GM06990 (cell line): ENCODE measurements at regions not wholly inside any gene's neighbourhood (a gene's known extent, or its start where the extent isn't known, plus 50 kb on each side); places are given as distances from the start of the nearest gene placed in this dataset.
"Not testable (repeated sequence)": the region's sequence is repeated elsewhere in the genome, so short reads cannot be mapped to it uniquely, and the experiment has no call there.

Experiments
- DNase-seq: peaks from one replicate; pipeline ENCODE4 v3.0.0-alpha.2; 2011; ENCODE audit not compliant: insufficient read length; ENCODE audit errors: extremely low read depth
- H3K27me3 ChIP-seq: replicated peaks from 2 replicates; pipeline ENCODE4 v1.6.0; 2011; ENCODE audit warnings: low read length; ENCODE audit not compliant: control insufficient read depth, insufficient read depth
- H3K36me3 ChIP-seq: 2 replicates; pipeline ENCODE4 v1.5.1; 2011; ENCODE audit warnings: low read length; ENCODE audit not compliant: control insufficient read depth, insufficient read depth
- H3K4me3 ChIP-seq: replicated peaks from 2 replicates; pipeline ENCODE4 v1.5.1; 2011; ENCODE audit warnings: low read depth, mild to moderate bottlenecking, control low read depth, low read length
- CTCF ChIP-seq: IDR thresholded peaks from 2 replicates; pipeline ENCODE4 v1.5.1; 2011; ENCODE audit warnings: low read length, control low read depth, mild to moderate bottlenecking, inconsistent platforms; ENCODE audit not compliant: insufficient read depth, poor library complexity, severe bottlenecking

- no peaks in the 10 kb centered on the region for H3K27me3 ChIP-seq
- no peak for TF ChIP-seq CTCF
- DNase-seq: no peak
- no peaks in the 10 kb centered on the region for H3K36me3 ChIP-seq
- H3K4me3 ChIP-seq: no peak overlapping the region
Measured at GRCh38 chr1:190667914-190668313, 190.2 kb upstream of the BRINP3 start.

GRCh38 chr1:190679044-190679443 is 201.4 kb upstream of the BRINP3 start:
- no peak for DNase-seq
- no peak for TF ChIP-seq CTCF
- no peak overlapping the region for H3K4me3 ChIP-seq
- no peaks in the 10 kb centered on the region for H3K36me3 ChIP-seq
- H3K27me3 ChIP-seq: no peaks in the 10 kb centered on the region

GRCh38 chr1:190679454-190679853 is 201.8 kb upstream of the BRINP3 start:
- TF ChIP-seq CTCF: no peak
- DNase-seq: no peak

GRCh38 chr1:190679983-190680382 is 202.3 kb upstream of the BRINP3 start:
- Histone ChIP-seq H3K4me3 (no peak overlapping the region), H3K36me3 (no peaks in the 10 kb centered on the region), H3K27me3 (no peaks in the 10 kb centered on the region)
- DNase-seq: no peak
- no peak for TF ChIP-seq CTCF

More at GRCh38 chr1:190679454-190679853, 201.8 kb upstream of the BRINP3 start:
- Histone ChIP-seq H3K27me3 (no peaks in the 10 kb centered on the region), H3K36me3 (no peaks in the 10 kb centered on the region), H3K4me3 (no peak overlapping the region)

- H3K36me3 ChIP-seq: no peaks in the 10 kb centered on the region
- no peak for TF ChIP-seq CTCF
- no peak overlapping the region for H3K4me3 ChIP-seq
- no peak for DNase-seq
- H3K27me3 ChIP-seq: no peaks in the 10 kb centered on the region
Measured at GRCh38 chr1:190685676-190686075, 208.0 kb upstream of the BRINP3 start.

- Histone ChIP-seq H3K27me3 (no peaks in the 10 kb centered on the region), H3K4me3 (no peak overlapping the region), H3K36me3 (no peaks in the 10 kb centered on the region)
- no peak for TF ChIP-seq CTCF
- DNase-seq: no peak
Measured at GRCh38 chr1:190688096-190688495, 210.4 kb upstream of the BRINP3 start.

GRCh38 chr1:190698488-190698887 is 220.8 kb upstream of the BRINP3 start:
- not testable (repeated sequence) for H3K27me3 ChIP-seq, H3K36me3 ChIP-seq, DNase-seq, H3K4me3 ChIP-seq
